ENCODE measurements at regions not wholly inside any gene's neighbourhood (a gene's known extent, or its start where the extent isn't known, plus 50 kb on each side); places are given as distances from the start of the nearest gene placed in this dataset.

GRCh38 chr17:77898521-77899434 lies 59.7 kb upstream of the TNRC6C start:
- Histone ChIP-seq H3K9ac (ENCODE audit: low read length) (no peak overlapping the region), H3K9me2 (replicated peaks; ENCODE audit: insufficient read depth, low read length) (no peaks in the 10 kb centered on the region), H4K20me1 (ENCODE audit: low read depth, low read length) (no peaks in the 10 kb centered on the region), H3F3A (ENCODE audit: insufficient read depth) (no peaks in the 10 kb centered on the region), H3K27ac (ENCODE audit: low read depth, low read length) (no peak overlapping the region), H3K27me3 (ENCODE audit: low read length) (no peaks in the 10 kb centered on the region), H3K4me2 (ENCODE audit: low read depth, low read length, poor library complexity, severe bottlenecking) (no peak overlapping the region), H3K36me3 (ENCODE audit: low read length) (no peaks in the 10 kb centered on the region), H2AFZ (ENCODE audit: low read depth, low read length, severe bottlenecking) (no peak overlapping the region), H3K9me3 (ENCODE audit: insufficient read depth, low read length) (no peaks in the 10 kb centered on the region), H3K79me2 (ENCODE audit: insufficient read depth, low read length) (no peaks in the 10 kb centered on the region), H3K4me3 (ENCODE audit: insufficient read depth, low read length, poor library complexity, severe bottlenecking) (no peak overlapping the region)
- no peak for TF ChIP-seq EZH2phosphoT487 (conservative IDR thresholded peaks at IDR 0.05; ENCODE audit: low read length)
- no peak for TF ChIP-seq CTCF (IDR thresholded peaks at IDR 0.05; ENCODE audit: insufficient read depth, low read length, poor library complexity, severe bottlenecking)

- no peak overlapping the region for H2AFZ ChIP-seq (ENCODE audit: low read depth, low read length, severe bottlenecking)
- no peaks in the 10 kb centered on the region for H3K9me3 ChIP-seq (ENCODE audit: insufficient read depth, low read length)
- H3K4me3 ChIP-seq (ENCODE audit: insufficient read depth, low read length, poor library complexity, severe bottlenecking), result no peak overlapping the region
- no peaks in the 10 kb centered on the region for H3K36me3 ChIP-seq (ENCODE audit: low read length)
- H3K4me2 ChIP-seq (ENCODE audit: low read depth, low read length, poor library complexity, severe bottlenecking), result no peak overlapping the region
- H3K27ac ChIP-seq (ENCODE audit: low read depth, low read length), result no peak overlapping the region
- H3F3A ChIP-seq (ENCODE audit: insufficient read depth), result no peaks in the 10 kb centered on the region
- H4K20me1 ChIP-seq (ENCODE audit: low read depth, low read length), result no peaks in the 10 kb centered on the region
- no peaks in the 10 kb centered on the region for H3K79me2 ChIP-seq (ENCODE audit: insufficient read depth, low read length)
- H3K27me3 ChIP-seq (ENCODE audit: low read length), result no peaks in the 10 kb centered on the region
- H3K9me2 ChIP-seq (replicated peaks; ENCODE audit: insufficient read depth, low read length), result no peaks in the 10 kb centered on the region
- no peak overlapping the region for H3K9ac ChIP-seq (ENCODE audit: low read length)
- TF ChIP-seq CTCF (IDR thresholded peaks at IDR 0.05; ENCODE audit: insufficient read depth, low read length, poor library complexity, severe bottlenecking) (no peak), EZH2phosphoT487 (conservative IDR thresholded peaks at IDR 0.05; ENCODE audit: low read length) (no peak)
Measured at GRCh38 chr17:77899498-77899897, 59.0 kb upstream of the TNRC6C start.

- Histone ChIP-seq H3K9ac (ENCODE audit: low read length) (no peak overlapping the region), H2AFZ (ENCODE audit: low read depth, low read length, severe bottlenecking) (no peak overlapping the region), H3K9me2 (replicated peaks; ENCODE audit: insufficient read depth, low read length) (no peaks in the 10 kb centered on the region), H3K27ac (ENCODE audit: low read depth, low read length) (no peak overlapping the region), H3F3A (ENCODE audit: insufficient read depth) (no peaks in the 10 kb centered on the region), H3K79me2 (ENCODE audit: insufficient read depth, low read length) (no peaks in the 10 kb centered on the region), H3K9me3 (ENCODE audit: insufficient read depth, low read length) (no peaks in the 10 kb centered on the region), H3K4me2 (ENCODE audit: low read depth, low read length, poor library complexity, severe bottlenecking) (no peak overlapping the region), H4K20me1 (ENCODE audit: low read depth, low read length) (no peaks in the 10 kb centered on the region), H3K4me3 (ENCODE audit: insufficient read depth, low read length, poor library complexity, severe bottlenecking) (no peak overlapping the region), H3K27me3 (ENCODE audit: low read length) (no peaks in the 10 kb centered on the region), H3K36me3 (ENCODE audit: low read length) (no peaks in the 10 kb centered on the region)
- TF ChIP-seq CTCF (IDR thresholded peaks at IDR 0.05; ENCODE audit: insufficient read depth, low read length, poor library complexity, severe bottlenecking) (no peak), EZH2phosphoT487 (conservative IDR thresholded peaks at IDR 0.05; ENCODE audit: low read length) (no peak)
Measured at GRCh38 chr17:77901481-77901880, 57.0 kb upstream of the TNRC6C start.
